ENCODE measurements at regions not wholly inside any gene's neighbourhood (a gene's known extent, or its start where the extent isn't known, plus 50 kb on each side); places are given as distances from the start of the nearest gene placed in this dataset.

DNA sequence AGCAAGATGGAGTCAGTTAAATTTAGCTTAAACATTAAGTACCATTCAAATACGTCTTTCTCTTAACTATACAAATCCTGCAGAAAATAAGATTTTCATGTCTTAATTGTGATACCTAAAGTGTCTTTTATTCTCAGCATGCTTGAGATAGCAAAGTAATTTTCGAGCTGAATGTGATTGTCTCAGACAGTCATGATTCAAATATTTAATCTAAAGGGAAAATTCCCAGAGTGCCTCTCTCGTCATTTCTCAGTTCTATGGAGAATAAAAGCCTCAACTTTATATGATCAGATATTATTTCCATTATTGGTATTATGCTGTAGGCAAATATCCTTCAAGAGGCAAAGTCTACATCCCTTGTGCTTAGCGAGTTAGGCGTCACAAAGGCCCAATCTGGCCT lies 589.9 kb downstream of the TAFA4 start:
- 61 to 62% methylated on average over 5 of the region's 5 CpGs for WGBS, 2 donors
- H3K4me3 ChIP-seq (ENCODE audit: low read depth in 1 of 2, low read length in 2 of 2): no peak overlapping the region
- no peak overlapping the region for H3K27ac ChIP-seq (ENCODE audit: low read depth in 2 of 2, low read length in 1 of 2)
- no peaks in the 10 kb centered on the region for H3K36me3 ChIP-seq (ENCODE audit: control insufficient read depth in 2 of 2, insufficient read depth in 2 of 2, low read length in 1 of 2)
- no peaks in the 10 kb centered on the region for H3K27me3 ChIP-seq (ENCODE audit: control insufficient read depth in 1 of 2, insufficient read depth in 2 of 2, low read length in 2 of 2)
- H3K9me3 ChIP-seq (ENCODE audit: control insufficient read depth in 2 of 2, insufficient read depth in 1 of 2, low read depth in 1 of 2, low read length in 1 of 2): no peaks in the 10 kb centered on the region
- no peaks in the 10 kb centered on the region for H3K4me1 ChIP-seq (ENCODE audit: control insufficient read depth in 2 of 2, insufficient read depth in 2 of 2, low read length in 1 of 2)

DNA sequence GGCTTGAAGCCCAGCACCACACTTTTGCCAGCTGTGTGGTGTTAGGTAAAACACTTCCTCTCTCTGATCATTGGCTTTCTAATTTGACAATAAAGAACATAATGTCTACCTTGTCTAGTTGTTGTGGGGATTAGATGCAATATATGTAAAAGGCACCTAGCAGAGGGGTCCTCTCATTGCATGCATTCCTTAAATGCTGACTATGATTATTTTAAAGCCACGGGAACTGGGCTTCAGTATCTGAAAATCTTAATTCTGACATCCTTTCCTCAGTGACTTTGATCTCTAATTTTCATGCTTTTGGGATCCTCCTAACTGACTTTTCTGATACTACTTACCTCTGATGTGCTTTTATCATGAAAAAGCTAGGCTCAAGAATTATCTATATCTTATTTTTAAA lies 596.3 kb downstream of the TAFA4 start:
- 66 to 81% methylated on average over 1 of the region's 1 CpG for WGBS, 2 donors
- Histone ChIP-seq H3K4me1 (ENCODE audit: control insufficient read depth in 2 of 2, insufficient read depth in 2 of 2, low read length in 1 of 2) (no peaks in the 10 kb centered on the region), H3K27me3 (ENCODE audit: control insufficient read depth in 1 of 2, insufficient read depth in 2 of 2, low read length in 2 of 2) (no peaks in the 10 kb centered on the region), H3K4me3 (ENCODE audit: low read depth in 1 of 2, low read length in 2 of 2) (no peak overlapping the region), H3K36me3 (ENCODE audit: control insufficient read depth in 2 of 2, insufficient read depth in 2 of 2, low read length in 1 of 2) (no peaks in the 10 kb centered on the region), H3K9me3 (ENCODE audit: control insufficient read depth in 2 of 2, insufficient read depth in 1 of 2, low read depth in 1 of 2, low read length in 1 of 2) (no peaks in the 10 kb centered on the region), H3K27ac (ENCODE audit: low read depth in 2 of 2, low read length in 1 of 2) (no peak overlapping the region)

DNA sequence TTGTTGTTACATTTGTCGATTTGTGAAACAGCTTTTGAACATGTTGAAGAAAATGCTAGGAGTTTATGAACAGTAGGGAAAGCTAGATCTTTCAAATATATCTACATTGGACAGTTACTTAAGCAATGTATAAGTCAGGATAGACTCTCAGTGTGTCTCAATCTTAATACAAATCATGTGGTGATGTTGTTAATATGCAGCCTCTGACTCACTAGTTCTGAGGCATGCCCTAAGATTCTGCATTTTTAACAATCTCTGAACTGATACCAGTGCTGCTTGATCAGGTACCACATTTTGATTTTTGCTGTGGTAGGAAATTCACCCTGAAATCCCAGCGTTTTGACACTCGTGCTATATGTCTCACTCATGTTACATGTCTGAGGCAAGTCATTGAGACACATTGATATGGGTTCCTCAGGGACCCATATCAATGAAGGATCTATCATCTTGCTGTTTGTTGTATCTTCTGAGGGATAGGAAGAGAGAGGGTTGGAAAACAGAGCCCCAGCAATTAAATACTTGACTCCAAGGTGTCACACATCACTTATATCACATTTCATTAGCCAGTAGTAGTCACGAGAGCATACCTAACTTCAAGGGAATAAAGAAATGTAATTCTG lies 597.9 kb downstream of the TAFA4 start:
- H3K4me1 ChIP-seq (ENCODE audit: control insufficient read depth in 2 of 2, insufficient read depth in 2 of 2, low read length in 1 of 2): no peaks in the 10 kb centered on the region
- H3K27ac ChIP-seq (ENCODE audit: low read depth in 2 of 2, low read length in 1 of 2): no peak overlapping the region
- H3K27me3 ChIP-seq (ENCODE audit: control insufficient read depth in 1 of 2, insufficient read depth in 2 of 2, low read length in 2 of 2): no peaks in the 10 kb centered on the region
- no peaks in the 10 kb centered on the region for H3K36me3 ChIP-seq (ENCODE audit: control insufficient read depth in 2 of 2, insufficient read depth in 2 of 2, low read length in 1 of 2)
- no peak overlapping the region for H3K4me3 ChIP-seq (ENCODE audit: low read depth in 1 of 2, low read length in 2 of 2)
- 77 to 78% methylated on average over 4 of the region's 4 CpGs for WGBS, 2 donors
- H3K9me3 ChIP-seq (ENCODE audit: control insufficient read depth in 2 of 2, insufficient read depth in 1 of 2, low read depth in 1 of 2, low read length in 1 of 2): no peaks in the 10 kb centered on the region

DNA sequence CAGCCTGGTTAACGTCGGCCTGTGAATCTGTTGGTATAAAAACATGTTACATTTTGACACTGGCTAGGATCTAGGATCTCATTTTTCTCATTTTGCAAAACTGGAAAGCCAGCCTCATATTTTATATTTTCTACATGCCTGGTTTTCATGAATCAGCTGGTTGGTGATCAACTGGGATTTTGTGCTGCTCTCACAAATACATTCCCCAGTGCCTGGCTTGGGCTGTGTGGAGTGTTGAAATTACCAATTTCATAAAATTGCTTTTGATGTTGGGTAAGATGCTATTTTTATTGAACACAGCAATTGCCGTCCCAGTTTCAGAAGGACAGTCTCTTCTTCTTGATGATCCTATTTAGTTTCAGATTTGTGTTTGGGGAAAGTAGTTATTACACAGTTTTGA lies 604.3 kb downstream of the TAFA4 start:
- H3K27ac ChIP-seq (ENCODE audit: low read depth in 2 of 2, low read length in 1 of 2): no peak overlapping the region
- H3K4me1 ChIP-seq (ENCODE audit: control insufficient read depth in 2 of 2, insufficient read depth in 2 of 2, low read length in 1 of 2): no peaks in the 10 kb centered on the region
- H3K4me3 ChIP-seq (ENCODE audit: low read depth in 1 of 2, low read length in 2 of 2): no peak overlapping the region
- H3K36me3 ChIP-seq (ENCODE audit: control insufficient read depth in 2 of 2, insufficient read depth in 2 of 2, low read length in 1 of 2): no peaks in the 10 kb centered on the region
- H3K9me3 ChIP-seq (ENCODE audit: control insufficient read depth in 2 of 2, insufficient read depth in 1 of 2, low read depth in 1 of 2, low read length in 1 of 2): no peaks in the 10 kb centered on the region
- WGBS, 2 donors: 73 to 92% methylated on average over 3 of the region's 3 CpGs
- no peaks in the 10 kb centered on the region for H3K27me3 ChIP-seq (ENCODE audit: control insufficient read depth in 1 of 2, insufficient read depth in 2 of 2, low read length in 2 of 2)

DNA sequence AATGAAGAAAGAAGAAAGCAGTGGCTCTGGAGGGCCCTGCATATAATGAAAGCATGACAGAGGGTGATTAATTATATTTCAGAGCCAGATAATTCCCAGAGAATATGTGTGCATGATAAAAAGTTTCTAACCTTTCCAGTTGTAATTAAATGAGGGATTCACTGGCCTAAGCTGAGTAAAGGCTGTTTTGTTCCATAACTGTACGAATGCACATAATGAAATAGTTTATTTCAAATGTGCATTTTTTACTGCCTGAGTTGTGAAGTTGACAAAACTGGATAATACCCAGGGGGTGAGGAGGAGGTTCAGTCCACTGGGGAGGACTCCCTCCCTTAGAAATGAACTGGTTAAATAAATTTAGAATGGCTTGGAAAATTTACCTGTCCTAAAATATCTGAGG lies 616.4 kb downstream of the TAFA4 start:
- H3K4me1 ChIP-seq (ENCODE audit: control insufficient read depth in 2 of 2, insufficient read depth in 2 of 2, low read length in 1 of 2): no peaks in the 10 kb centered on the region
- H3K27me3 ChIP-seq (ENCODE audit: control insufficient read depth in 1 of 2, insufficient read depth in 2 of 2, low read length in 2 of 2): no peaks in the 10 kb centered on the region
- 63 to 65% methylated on average over 1 of the region's 1 CpG for WGBS, 2 donors
- H3K36me3 ChIP-seq (ENCODE audit: control insufficient read depth in 2 of 2, insufficient read depth in 2 of 2, low read length in 1 of 2): no peaks in the 10 kb centered on the region
- no peak overlapping the region for H3K4me3 ChIP-seq (ENCODE audit: low read depth in 1 of 2, low read length in 2 of 2)
- H3K9me3 ChIP-seq (ENCODE audit: control insufficient read depth in 2 of 2, insufficient read depth in 1 of 2, low read depth in 1 of 2, low read length in 1 of 2): peaks cover 0 to 6% of the 10 kb centered on the region in 2 donors
- no peak overlapping the region for H3K27ac ChIP-seq (ENCODE audit: low read depth in 2 of 2, low read length in 1 of 2)

DNA sequence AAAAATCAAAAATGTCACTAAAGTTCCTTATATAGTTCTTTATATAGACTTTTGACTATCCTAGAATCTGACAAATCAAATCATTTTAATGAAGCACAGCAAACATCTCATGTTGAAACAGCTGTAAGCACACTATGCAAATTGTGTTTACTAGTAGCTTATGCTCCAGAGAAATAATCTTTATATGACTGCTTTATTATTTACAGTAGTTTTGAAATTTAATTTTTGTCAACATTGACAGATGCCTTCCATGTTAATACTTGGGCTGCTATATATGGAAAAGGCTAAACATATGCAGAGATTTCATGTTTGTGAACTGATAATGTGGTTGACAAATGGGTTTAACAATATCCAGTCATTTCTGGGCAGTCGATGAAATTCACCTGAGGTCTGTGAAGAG lies 616.8 kb downstream of the TAFA4 start:
- Histone ChIP-seq H3K4me1 (ENCODE audit: control insufficient read depth in 2 of 2, insufficient read depth in 2 of 2, low read length in 1 of 2) (no peaks in the 10 kb centered on the region), H3K27ac (ENCODE audit: low read depth in 2 of 2, low read length in 1 of 2) (no peak overlapping the region), H3K27me3 (ENCODE audit: control insufficient read depth in 1 of 2, insufficient read depth in 2 of 2, low read length in 2 of 2) (no peaks in the 10 kb centered on the region), H3K9me3 (ENCODE audit: control insufficient read depth in 2 of 2, insufficient read depth in 1 of 2, low read depth in 1 of 2, low read length in 1 of 2) (peaks cover 0 to 5% of the 10 kb centered on the region in 2 donors), H3K4me3 (ENCODE audit: low read depth in 1 of 2, low read length in 2 of 2) (no peak overlapping the region), H3K36me3 (ENCODE audit: control insufficient read depth in 2 of 2, insufficient read depth in 2 of 2, low read length in 1 of 2) (no peaks in the 10 kb centered on the region)
- WGBS, 2 donors: 62 to 65% methylated on average over 1 of the region's 1 CpG

DNA sequence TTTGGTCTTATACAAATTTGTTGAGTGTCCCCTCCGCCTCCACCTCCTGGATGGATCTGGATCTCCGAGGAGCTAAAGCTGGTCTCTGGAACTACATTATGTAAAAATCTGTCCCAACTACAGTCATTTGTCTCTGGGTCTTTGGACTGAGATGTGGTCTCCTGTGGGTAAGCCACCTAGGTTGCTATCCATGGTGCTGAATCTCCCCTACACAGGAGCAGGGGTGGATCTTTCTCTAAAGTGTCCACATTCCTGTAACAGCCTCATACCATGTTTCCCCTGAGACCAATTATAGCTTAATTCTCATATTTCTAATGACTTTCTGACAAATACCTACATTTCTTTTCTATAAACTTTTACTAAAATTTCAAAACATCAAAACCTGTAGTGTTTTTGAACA lies 625.8 kb downstream of the TAFA4 start:
- 77% methylated on average over 2 of the region's 2 CpGs for WGBS, 2 donors
- Histone ChIP-seq H3K9me3 (ENCODE audit: control insufficient read depth in 2 of 2, insufficient read depth in 1 of 2, low read depth in 1 of 2, low read length in 1 of 2) (no peaks in the 10 kb centered on the region), H3K27ac (ENCODE audit: low read depth in 2 of 2, low read length in 1 of 2) (no peak overlapping the region), H3K4me3 (ENCODE audit: low read depth in 1 of 2, low read length in 2 of 2) (no peak overlapping the region), H3K36me3 (ENCODE audit: control insufficient read depth in 2 of 2, insufficient read depth in 2 of 2, low read length in 1 of 2) (no peaks in the 10 kb centered on the region), H3K4me1 (ENCODE audit: control insufficient read depth in 2 of 2, insufficient read depth in 2 of 2, low read length in 1 of 2) (no peaks in the 10 kb centered on the region), H3K27me3 (ENCODE audit: control insufficient read depth in 1 of 2, insufficient read depth in 2 of 2, low read length in 2 of 2) (no peaks in the 10 kb centered on the region)

DNA sequence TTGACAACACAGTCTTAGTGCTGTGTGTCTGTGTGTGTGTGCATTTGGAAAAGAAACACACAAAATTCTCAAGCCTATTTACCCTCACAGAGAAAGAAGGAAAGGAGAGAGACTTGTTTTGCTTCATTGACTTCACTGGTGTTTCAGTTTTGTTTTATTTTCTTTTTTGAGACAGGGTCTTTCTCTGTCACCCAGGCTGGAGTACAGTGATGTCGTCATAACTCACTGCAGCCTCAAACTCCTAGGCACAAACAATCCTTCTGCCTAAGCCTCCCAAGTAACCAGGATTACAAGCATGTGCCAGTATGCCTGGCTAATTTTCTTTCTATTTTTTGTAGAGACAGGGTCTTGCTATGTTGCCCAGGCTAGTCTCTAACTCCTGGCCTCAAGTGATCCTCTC lies 636.9 kb downstream of the TAFA4 start:
- 83 to 98% methylated on average over 1 of the region's 1 CpG for WGBS, 2 donors
- Histone ChIP-seq H3K4me1 (ENCODE audit: control insufficient read depth in 2 of 2, insufficient read depth in 2 of 2, low read length in 1 of 2) (no peaks in the 10 kb centered on the region), H3K36me3 (ENCODE audit: control insufficient read depth in 2 of 2, insufficient read depth in 2 of 2, low read length in 1 of 2) (no peaks in the 10 kb centered on the region), H3K4me3 (ENCODE audit: low read depth in 1 of 2, low read length in 2 of 2) (no peak overlapping the region), H3K27ac (ENCODE audit: low read depth in 2 of 2, low read length in 1 of 2) (no peak overlapping the region), H3K9me3 (ENCODE audit: control insufficient read depth in 2 of 2, insufficient read depth in 1 of 2, low read depth in 1 of 2, low read length in 1 of 2) (no peaks in the 10 kb centered on the region), H3K27me3 (ENCODE audit: control insufficient read depth in 1 of 2, insufficient read depth in 2 of 2, low read length in 2 of 2) (no peaks in the 10 kb centered on the region)

DNA sequence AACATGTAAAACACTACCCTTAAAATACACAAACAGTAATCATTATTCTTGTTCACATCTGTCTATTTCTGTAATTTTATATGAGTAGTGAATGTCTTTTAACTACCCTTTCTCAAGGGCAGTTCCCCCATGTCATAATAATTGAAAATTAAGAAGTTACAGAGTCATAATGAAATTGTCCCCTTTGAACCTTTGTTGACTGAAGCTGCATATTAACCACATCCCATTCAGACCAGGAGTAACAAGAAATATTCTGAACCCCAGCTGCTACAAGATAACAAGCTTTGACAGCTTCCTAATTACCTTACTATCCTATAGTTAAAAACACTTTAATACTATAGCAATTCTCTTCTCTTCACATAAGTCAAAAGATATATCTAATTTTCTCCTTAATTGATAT lies 635.9 kb upstream of the SUCLG2 start:
- no peaks in the 10 kb centered on the region for H3K9me3 ChIP-seq (ENCODE audit: control insufficient read depth in 2 of 2, insufficient read depth in 1 of 2, low read depth in 1 of 2, low read length in 1 of 2)
- no peaks in the 10 kb centered on the region for H3K36me3 ChIP-seq (ENCODE audit: control insufficient read depth in 2 of 2, insufficient read depth in 2 of 2, low read length in 1 of 2)
- no peaks in the 10 kb centered on the region for H3K4me1 ChIP-seq (ENCODE audit: control insufficient read depth in 2 of 2, insufficient read depth in 2 of 2, low read length in 1 of 2)
- no peaks in the 10 kb centered on the region for H3K27me3 ChIP-seq (ENCODE audit: control insufficient read depth in 1 of 2, insufficient read depth in 2 of 2, low read length in 2 of 2)
- no peak overlapping the region for H3K4me3 ChIP-seq (ENCODE audit: low read depth in 1 of 2, low read length in 2 of 2)
- H3K27ac ChIP-seq (ENCODE audit: low read depth in 2 of 2, low read length in 1 of 2): no peak overlapping the region

DNA sequence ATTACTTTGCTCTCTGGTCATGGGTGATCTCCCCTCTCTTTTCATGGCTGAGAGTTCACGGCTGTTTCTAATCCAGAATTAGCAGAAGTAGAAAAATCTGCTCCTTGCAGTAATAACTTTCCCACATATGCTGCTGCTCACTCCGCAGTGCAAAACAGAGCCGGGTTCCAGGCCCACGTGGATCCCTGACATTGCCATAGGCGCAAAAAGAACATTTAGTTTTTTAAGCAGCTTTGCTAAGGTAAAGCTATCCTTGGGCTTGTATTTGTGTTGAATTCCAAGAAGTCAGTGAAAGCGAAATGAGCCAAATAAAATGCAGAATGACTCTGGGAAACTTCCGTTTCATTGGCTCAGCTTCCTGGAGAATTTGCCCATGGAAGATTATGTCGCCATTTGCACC lies 633.7 kb upstream of the SUCLG2 start:
- Histone ChIP-seq H3K4me3 (ENCODE audit: low read depth in 1 of 2, low read length in 2 of 2) (no peak overlapping the region), H3K36me3 (ENCODE audit: control insufficient read depth in 2 of 2, insufficient read depth in 2 of 2, low read length in 1 of 2) (no peaks in the 10 kb centered on the region), H3K27me3 (ENCODE audit: control insufficient read depth in 1 of 2, insufficient read depth in 2 of 2, low read length in 2 of 2) (no peaks in the 10 kb centered on the region), H3K27ac (ENCODE audit: low read depth in 2 of 2, low read length in 1 of 2) (no peak overlapping the region), H3K9me3 (ENCODE audit: control insufficient read depth in 2 of 2, insufficient read depth in 1 of 2, low read depth in 1 of 2, low read length in 1 of 2) (no peaks in the 10 kb centered on the region), H3K4me1 (ENCODE audit: control insufficient read depth in 2 of 2, insufficient read depth in 2 of 2, low read length in 1 of 2) (no peaks in the 10 kb centered on the region)
- 65 to 69% methylated on average over 8 of the region's 8 CpGs for WGBS, 2 donors

All from esophagus (tissue), 2 donors.